Stimulated activated naive CD8-positive, alpha-beta T cell treated with anti-CD3 and anti-CD28 coated beads, Interleukin-15, Interleukin-2, amounts not matched to agents 100 ng/mL and 50 ng/mL, for 24 hours (primary cell): ENCODE measurements at regions not wholly inside any gene's neighbourhood (a gene's known extent, or its start where the extent isn't known, plus 50 kb on each side); places are given as distances from the start of the nearest gene placed in this dataset.
"Not testable (repeated sequence)": the region's sequence is repeated elsewhere in the genome, so short reads cannot be mapped to it uniquely, and the experiment has no call there.

ENCODE experiments used
- H3K27ac Mint-ChIP-seq: one replicate; pipeline ENCODE4 v1.8.0; 2021; ENCODE audit warnings: mild to moderate bottlenecking, mixed read lengths
- H3K27me3 Mint-ChIP-seq: one replicate; pipeline ENCODE4 v1.8.0; 2021; ENCODE audit warnings: mixed read lengths
- H3K36me3 Mint-ChIP-seq: one replicate; pipeline ENCODE4 v1.8.0; 2021; ENCODE audit warnings: low read depth, mixed read lengths
- H3K4me1 Mint-ChIP-seq: one replicate; pipeline ENCODE4 v1.8.0; 2021; ENCODE audit warnings: low read depth, mixed read lengths
- H3K4me3 Mint-ChIP-seq: one replicate; pipeline ENCODE4 v1.8.0; 2021; ENCODE audit warnings: mild to moderate bottlenecking, mixed read lengths
- H3K9me3 Mint-ChIP-seq: one replicate; pipeline ENCODE4 v1.8.0; 2021; ENCODE audit warnings: mixed read lengths

DNA sequence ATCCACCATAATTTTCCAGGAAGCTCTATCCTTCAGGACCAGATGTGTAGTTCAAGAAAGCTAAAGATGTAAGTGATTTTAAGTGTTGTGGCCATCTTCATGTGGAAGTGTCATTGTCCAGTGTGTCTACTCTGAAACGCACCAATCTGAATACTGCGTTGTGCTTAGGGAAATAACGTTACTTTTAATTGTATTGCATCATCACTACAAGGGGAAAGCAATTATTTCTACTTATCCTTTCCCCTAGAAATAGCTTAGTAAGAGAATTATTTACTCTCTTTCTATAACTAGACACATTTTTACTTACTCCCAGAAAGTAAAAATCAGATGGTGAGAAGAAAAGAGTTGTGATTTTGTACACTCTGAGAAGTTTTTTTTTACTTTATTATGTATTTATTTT, 102.4 kb upstream of the DLGAP1 start:
- Mint-ChIP-seq H3K36me3 (no peaks in the 10 kb centered on the region), H3K9me3 (peaks cover 14% of the 10 kb centered on the region), H3K4me3 (no peak overlapping the region), H3K4me1 (no peaks in the 10 kb centered on the region), H3K27me3 (no peaks in the 10 kb centered on the region), H3K27ac (no peak overlapping the region)

DNA sequence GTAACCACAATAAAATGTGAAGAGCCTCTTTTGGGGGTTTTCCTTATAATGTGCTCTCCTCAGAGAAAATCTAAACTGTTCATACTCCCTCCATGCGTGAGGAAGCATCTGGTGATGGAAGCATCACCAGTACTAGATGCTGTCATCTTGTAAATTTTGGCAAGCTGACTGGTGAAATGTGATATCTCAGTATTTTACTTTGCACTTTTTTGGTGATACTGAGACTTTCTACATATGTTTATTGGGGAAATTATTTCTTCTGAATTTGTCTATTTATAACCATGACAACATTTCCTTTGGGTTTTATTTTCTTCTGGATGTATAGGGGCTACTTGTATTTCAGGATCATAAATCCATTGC, 95.9 kb upstream of the DLGAP1 start:
- Mint-ChIP-seq H3K4me1 (no peaks in the 10 kb centered on the region), H3K27me3 (no peaks in the 10 kb centered on the region), H3K4me3 (no peak overlapping the region), H3K27ac (no peak overlapping the region), H3K36me3 (no peaks in the 10 kb centered on the region), H3K9me3 (peaks cover 8% of the 10 kb centered on the region)

DNA sequence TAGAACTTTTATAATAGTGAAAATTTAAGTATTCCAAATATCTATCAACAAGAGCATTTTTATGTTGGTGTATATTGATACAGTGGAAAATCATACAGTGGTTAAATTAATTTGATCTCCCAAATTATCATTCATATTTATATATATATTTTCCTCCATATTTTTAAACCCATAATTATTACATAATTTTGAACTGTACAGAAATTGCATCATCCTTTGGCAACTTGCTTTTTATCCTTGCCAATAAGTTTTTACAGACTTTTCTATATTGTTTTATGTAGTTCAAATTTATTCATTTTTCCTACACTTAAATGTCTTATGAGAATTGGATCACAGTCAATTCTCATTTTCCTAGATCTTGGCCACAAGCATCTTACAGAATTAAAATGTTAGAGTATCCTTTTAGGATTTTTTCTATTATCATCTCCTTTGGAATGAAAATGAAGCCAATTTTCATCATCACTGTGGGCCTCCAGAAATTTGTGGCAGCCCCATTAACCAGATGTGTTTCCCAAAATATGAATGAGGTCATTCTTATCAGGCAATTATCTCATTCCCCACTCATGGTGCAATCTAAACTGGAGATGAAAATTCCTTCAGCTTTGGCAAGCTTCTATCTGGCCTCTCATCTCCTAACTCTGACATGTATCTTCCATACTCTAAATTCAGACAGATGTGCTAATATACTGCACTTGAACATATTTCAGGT, 94.2 kb upstream of the DLGAP1 start:
- no peak overlapping the region for H3K4me3 Mint-ChIP-seq
- peaks cover 4% of the 10 kb centered on the region for H3K9me3 Mint-ChIP-seq
- H3K4me1 Mint-ChIP-seq: no peaks in the 10 kb centered on the region
- H3K27me3 Mint-ChIP-seq: no peaks in the 10 kb centered on the region
- no peak overlapping the region for H3K27ac Mint-ChIP-seq
- no peaks in the 10 kb centered on the region for H3K36me3 Mint-ChIP-seq

DNA sequence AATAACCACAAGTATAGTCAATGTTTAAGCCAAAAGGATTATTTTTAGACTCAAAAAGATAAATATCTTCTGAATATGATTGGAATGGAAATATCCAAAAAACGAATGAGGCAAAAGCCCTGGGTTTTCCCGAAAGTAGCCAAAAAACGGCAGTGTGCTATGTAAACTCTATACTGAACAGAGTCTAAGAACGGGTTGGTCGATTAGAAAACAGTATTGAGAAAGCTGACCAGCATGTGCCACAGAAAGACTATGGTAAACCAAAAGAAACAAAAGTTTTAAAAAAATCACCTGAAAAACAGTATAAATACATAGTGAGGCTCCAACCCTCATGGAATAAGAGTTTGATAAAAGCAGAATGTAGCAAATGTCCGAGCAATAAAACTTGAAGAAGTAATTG, 92.0 kb upstream of the DLGAP1 start:
- Mint-ChIP-seq H3K9me3 (peaks cover 4% of the 10 kb centered on the region), H3K4me3 (no peak overlapping the region), H3K27ac (no peak overlapping the region), H3K36me3 (no peaks in the 10 kb centered on the region), H3K27me3 (no peaks in the 10 kb centered on the region), H3K4me1 (no peaks in the 10 kb centered on the region)

DNA sequence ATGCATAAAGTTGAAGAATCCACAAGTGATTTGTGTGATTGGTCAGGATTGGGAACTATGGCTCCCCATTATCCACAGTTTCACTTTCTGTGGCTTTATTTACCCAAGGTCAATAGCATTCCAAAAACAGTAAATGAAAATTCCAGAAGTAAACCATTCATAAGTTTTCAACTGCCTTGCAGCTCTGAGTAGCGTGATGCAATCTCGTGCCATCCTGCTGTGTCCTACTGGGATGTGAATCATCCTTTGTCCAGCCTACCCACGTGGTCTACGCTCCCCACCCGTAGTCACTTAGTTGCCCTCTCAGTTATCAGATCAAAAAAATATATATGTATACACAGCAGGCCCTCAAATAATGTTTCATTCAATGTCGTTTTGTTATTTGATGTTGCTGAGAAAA, 89.0 kb upstream of the DLGAP1 start:
- H3K9me3 Mint-ChIP-seq: peaks cover 10% of the 10 kb centered on the region
- H3K36me3 Mint-ChIP-seq: no peaks in the 10 kb centered on the region
- H3K27me3 Mint-ChIP-seq: no peaks in the 10 kb centered on the region
- H3K4me3 Mint-ChIP-seq: no peak overlapping the region
- no peaks in the 10 kb centered on the region for H3K4me1 Mint-ChIP-seq
- no peak overlapping the region for H3K27ac Mint-ChIP-seq

DNA sequence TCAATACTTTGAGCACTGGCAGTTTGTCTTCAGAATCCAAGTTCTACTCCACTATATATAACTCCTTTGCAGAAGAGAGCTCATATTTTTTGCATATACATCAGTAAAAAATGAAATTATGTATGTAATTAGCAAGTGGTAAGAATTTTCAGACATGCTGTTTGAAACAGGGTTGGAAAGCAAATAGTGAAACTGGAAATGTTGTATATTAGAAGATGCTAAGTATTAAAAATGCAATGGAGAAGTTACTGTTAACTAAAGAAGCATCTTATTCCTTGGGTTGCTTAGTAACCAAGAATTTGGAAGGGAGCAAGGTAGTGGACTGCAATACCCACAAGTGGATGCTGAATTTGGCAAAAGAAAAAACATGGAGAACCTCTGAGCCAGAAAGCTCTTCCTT, 88.6 kb upstream of the DLGAP1 start:
- Mint-ChIP-seq H3K4me1 (no peaks in the 10 kb centered on the region), H3K9me3 (peaks cover 14% of the 10 kb centered on the region), H3K36me3 (no peaks in the 10 kb centered on the region), H3K27ac (no peak overlapping the region), H3K4me3 (no peak overlapping the region), H3K27me3 (no peaks in the 10 kb centered on the region)

DNA sequence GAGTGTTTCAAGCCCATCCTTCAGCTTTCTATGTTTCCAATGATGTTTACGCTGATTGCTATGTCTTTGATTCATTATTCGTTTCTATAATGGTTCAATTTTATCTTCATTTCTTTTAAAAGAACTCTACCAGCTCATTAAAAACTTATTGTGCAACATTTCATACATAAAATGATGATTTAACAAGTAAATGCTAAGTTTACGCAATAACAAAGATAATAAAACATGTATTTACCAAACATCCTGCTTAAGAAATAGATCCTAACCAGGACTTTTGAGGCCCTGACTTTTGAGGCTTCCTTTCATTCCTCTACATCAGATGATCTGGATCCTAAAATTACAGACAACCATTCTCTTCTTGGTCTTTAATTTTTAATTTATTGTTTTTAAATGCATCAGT, 86.5 kb upstream of the DLGAP1 start:
- H3K4me3 Mint-ChIP-seq: no peak overlapping the region
- peaks cover 24% of the 10 kb centered on the region for H3K9me3 Mint-ChIP-seq
- no peak overlapping the region for H3K27ac Mint-ChIP-seq
- no peaks in the 10 kb centered on the region for H3K36me3 Mint-ChIP-seq
- H3K4me1 Mint-ChIP-seq: no peaks in the 10 kb centered on the region
- H3K27me3 Mint-ChIP-seq: no peaks in the 10 kb centered on the region

DNA sequence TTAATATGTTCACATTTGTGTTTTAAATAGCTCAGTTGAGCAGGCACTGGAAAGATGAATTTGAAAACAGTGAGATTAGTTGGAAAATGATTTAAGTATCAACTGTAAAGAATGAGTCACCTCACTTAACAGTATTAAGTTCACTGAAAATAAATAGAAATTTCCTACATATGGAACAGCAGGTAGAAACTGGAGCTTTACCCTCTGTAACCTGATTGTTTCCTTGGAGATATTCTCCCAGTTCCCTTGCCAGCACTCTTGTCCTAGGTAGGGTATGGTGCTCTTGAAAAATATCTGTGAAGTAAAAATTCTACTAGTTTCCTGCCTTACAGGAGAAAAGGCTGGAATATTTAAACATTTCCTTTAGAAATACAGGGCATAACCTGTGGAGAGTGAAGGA, 81.3 kb upstream of the DLGAP1 start:
- Mint-ChIP-seq H3K36me3 (peaks cover 4% of the 10 kb centered on the region), H3K4me1 (no peaks in the 10 kb centered on the region), H3K27ac (no peak overlapping the region), H3K9me3 (peaks cover 33% of the 10 kb centered on the region), H3K4me3 (no peak overlapping the region), H3K27me3 (no peaks in the 10 kb centered on the region)

DNA sequence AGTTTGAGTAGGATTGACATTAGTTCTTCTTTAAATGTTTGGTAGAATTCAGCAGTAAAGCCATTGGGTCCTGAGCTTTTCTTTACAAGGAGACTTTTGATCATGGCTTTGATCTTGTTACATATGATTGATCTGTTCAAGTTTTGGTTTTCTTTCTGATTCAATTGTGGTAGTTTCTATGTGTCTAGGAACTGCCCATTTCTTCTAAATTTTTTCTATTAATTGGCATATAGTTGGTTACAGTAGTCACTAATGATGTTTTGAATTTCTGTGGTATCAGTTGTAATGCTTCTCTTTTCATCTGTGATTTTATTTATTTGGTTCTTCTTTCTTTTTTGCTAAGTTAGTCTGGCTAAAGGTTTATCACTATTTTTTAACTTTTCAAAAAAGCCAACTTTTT, 73.3 kb upstream of the DLGAP1 start:
- H3K4me1 Mint-ChIP-seq: no peaks in the 10 kb centered on the region
- H3K27ac Mint-ChIP-seq: no peak overlapping the region
- no peaks in the 10 kb centered on the region for H3K27me3 Mint-ChIP-seq
- peaks cover 27% of the 10 kb centered on the region for H3K9me3 Mint-ChIP-seq
- peaks cover 4% of the 10 kb centered on the region for H3K36me3 Mint-ChIP-seq
- H3K4me3 Mint-ChIP-seq: no peak overlapping the region

DNA sequence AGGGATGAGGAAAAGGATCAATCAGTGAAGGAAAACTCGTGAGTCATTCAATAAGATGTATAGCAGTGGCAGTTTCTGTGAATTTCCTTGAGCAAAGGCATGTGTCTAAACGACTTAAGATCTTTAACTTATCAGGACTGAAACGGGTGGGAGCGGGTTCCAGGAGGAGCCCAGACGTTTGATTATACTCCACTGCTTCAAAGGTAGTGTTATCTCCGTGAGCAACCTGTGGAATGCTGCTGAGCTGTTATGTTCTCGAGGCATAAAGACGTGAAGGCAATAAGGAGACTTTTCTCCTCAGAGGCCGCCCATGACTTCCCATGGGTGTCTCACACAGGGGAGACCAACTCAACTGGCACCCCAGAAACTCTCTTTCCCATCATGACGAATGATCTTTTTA, 72.7 kb upstream of the DLGAP1 start:
- peaks cover 23% of the 10 kb centered on the region for H3K9me3 Mint-ChIP-seq
- not testable (repeated sequence) for H3K27me3 Mint-ChIP-seq, H3K27ac Mint-ChIP-seq, H3K36me3 Mint-ChIP-seq, H3K4me1 Mint-ChIP-seq, H3K4me3 Mint-ChIP-seq

DNA sequence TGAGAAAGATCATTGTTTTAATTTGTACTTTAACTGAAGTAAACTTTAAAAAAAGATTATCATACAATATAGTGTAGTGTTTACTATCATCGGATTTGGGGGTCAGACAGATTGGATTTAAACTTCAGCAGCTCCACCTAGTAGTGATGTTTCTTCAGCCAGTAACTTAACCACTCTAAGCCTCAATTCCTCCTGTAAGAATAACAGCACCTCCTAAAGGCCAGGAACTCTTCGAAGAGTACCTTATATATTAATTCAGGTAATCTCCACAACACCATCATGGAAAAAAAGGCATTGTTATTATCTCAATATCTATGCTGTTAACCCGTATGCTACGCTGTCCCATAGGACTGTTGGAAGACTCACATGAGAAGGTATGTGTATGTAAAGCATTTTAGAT, 69.0 kb upstream of the DLGAP1 start:
- H3K27ac Mint-ChIP-seq: no peak overlapping the region
- H3K4me1 Mint-ChIP-seq: no peaks in the 10 kb centered on the region
- peaks cover 24% of the 10 kb centered on the region for H3K9me3 Mint-ChIP-seq
- no peaks in the 10 kb centered on the region for H3K27me3 Mint-ChIP-seq
- H3K4me3 Mint-ChIP-seq: no peak overlapping the region
- H3K36me3 Mint-ChIP-seq: no peaks in the 10 kb centered on the region

DNA sequence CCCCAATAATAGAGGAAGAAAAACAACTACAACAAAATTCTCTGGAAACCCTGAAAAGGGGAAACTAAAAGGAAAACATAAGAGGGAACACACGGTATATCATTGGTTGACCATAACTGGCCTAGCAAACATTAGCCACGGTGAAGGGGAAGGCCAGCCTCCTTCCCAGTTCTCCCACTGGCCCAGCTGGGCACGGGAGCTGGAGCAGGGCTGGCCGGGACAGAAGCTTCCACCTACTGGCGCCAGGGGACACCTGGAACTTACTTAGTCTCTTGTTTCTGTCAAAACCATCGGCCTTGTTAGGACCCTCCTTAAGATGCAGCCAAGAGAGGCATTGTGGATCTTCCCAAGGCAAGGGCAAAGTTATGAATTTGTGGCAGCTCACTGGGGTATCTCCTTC, 56.1 kb upstream of the DLGAP1 start:
- Mint-ChIP-seq H3K4me1 (no peaks in the 10 kb centered on the region), H3K9me3 (peaks cover 8% of the 10 kb centered on the region), H3K36me3 (no peaks in the 10 kb centered on the region), H3K27ac (no peak overlapping the region), H3K27me3 (no peaks in the 10 kb centered on the region), H3K4me3 (no peak overlapping the region)

DNA sequence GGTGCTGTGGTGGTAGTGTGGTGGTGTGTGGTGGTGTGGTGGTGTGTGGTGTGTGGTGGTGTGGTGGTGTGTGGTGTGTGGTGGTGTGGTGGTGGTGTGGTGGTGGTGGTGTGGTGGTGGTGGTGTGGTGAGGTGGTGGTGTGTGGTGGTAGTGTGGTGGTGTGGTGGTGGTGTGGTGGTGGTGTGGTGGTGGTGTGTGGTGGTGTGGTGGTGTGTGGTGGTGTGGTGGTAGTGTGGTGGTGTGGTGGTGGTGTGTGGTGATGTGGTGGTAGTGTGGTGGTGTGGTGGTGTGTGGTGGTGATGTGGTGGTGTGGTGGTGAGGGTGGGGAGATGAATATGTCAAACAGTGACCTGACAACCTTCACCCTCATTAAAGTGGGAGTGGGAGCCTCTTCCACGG, 55.6 kb upstream of the DLGAP1 start:
- H3K27ac Mint-ChIP-seq: no peak overlapping the region
- peaks cover 8% of the 10 kb centered on the region for H3K9me3 Mint-ChIP-seq
- no peak overlapping the region for H3K4me3 Mint-ChIP-seq
- no peaks in the 10 kb centered on the region for H3K36me3 Mint-ChIP-seq
- no peaks in the 10 kb centered on the region for H3K4me1 Mint-ChIP-seq
- no peaks in the 10 kb centered on the region for H3K27me3 Mint-ChIP-seq

DNA sequence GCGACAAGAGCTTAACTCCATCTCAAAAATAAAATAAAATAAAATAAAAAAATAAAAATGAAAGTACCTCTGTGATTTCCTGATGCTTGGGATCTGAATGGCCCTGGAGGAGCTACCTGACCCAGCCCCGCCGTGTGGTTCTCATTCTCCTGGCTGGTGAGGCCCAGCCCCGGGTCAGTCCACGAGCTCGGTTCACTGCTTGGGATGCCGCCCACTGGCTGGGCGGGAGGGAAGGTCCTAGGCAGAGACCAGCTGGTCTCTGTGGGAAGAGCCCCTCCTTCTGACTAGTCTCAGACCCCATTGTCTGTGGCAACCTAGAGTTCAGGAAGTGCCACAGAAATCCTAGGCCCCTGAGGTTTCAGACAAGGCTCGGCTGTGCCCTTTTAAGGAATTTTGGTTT, 55.1 kb upstream of the DLGAP1 start:
- H3K27me3 Mint-ChIP-seq: no peaks in the 10 kb centered on the region
- H3K9me3 Mint-ChIP-seq: peaks cover 8% of the 10 kb centered on the region
- no peak overlapping the region for H3K4me3 Mint-ChIP-seq
- no peak overlapping the region for H3K27ac Mint-ChIP-seq
- H3K36me3 Mint-ChIP-seq: no peaks in the 10 kb centered on the region
- no peaks in the 10 kb centered on the region for H3K4me1 Mint-ChIP-seq
